Erythroblast (primary cell): ENCODE measurements at regions not wholly inside any gene's neighbourhood (a gene's known extent, or its start where the extent isn't known, plus 50 kb on each side); places are given as distances from the start of the nearest gene placed in this dataset.

Experiments used
- DNase-seq, 2 experiments: peaks; one replicate each; lab custom pipeline; 2025; lab: John Stamatoyannopoulos, UW
- GATA1 ChIP-seq: IDR thresholded peaks from 2 replicates; pipeline ENCODE4 v1.6.1; 2011; ENCODE audit warnings: low read depth, mild to moderate bottlenecking, control low read depth, low read length, moderate library complexity
- POLR2A ChIP-seq: IDR thresholded peaks from 2 replicates; pipeline ENCODE4 v1.6.1; 2011; ENCODE audit warnings: mild to moderate bottlenecking, low read length

- TF ChIP-seq GATA1 (no peak), POLR2A (no peak)
- peak; percentile 79 to 80 for DNase-seq
Measured at GRCh38 chr12:92341065-92341668, 195.5 kb upstream of the BTG1 start.

- peak; percentile 20 to 46 for DNase-seq
- TF ChIP-seq GATA1 (no peak), POLR2A (no peak)
Measured at GRCh38 chr12:92340441-92341064, 194.9 kb upstream of the BTG1 start.

- peak in 1 of 2 experiments; percentile 4 for DNase-seq
- TF ChIP-seq GATA1 (no peak), POLR2A (no peak)
Measured at GRCh38 chr12:92340003-92340402, 194.4 kb upstream of the BTG1 start.

GRCh38 chr12:92339198-92339821, 193.7 kb upstream of the BTG1 start:
- DNase-seq = no peak
- no peak for TF ChIP-seq POLR2A
- TF ChIP-seq GATA1 = no peak

GRCh38 chr12:92338671-92339070, 193.0 kb upstream of the BTG1 start:
- DNase-seq = no peak
- TF ChIP-seq GATA1 (no peak), POLR2A (no peak)

- DNase-seq = no peak
- no peak for TF ChIP-seq POLR2A
- no peak for TF ChIP-seq GATA1
Measured at GRCh38 chr12:92338102-92338501, 192.5 kb upstream of the BTG1 start.

GRCh38 chr12:92337128-92337527, 191.5 kb upstream of the BTG1 start:
- DNase-seq = no peak

GRCh38 chr12:92336641-92337040, 191.0 kb upstream of the BTG1 start:
- TF ChIP-seq GATA1 = no peak
- no peak for TF ChIP-seq POLR2A

More at GRCh38 chr12:92337128-92337527, 191.5 kb upstream of the BTG1 start:
- TF ChIP-seq POLR2A (no peak), GATA1 (no peak)

GRCh38 chr12:92335831-92336230, 190.2 kb upstream of the BTG1 start:
- no peak for TF ChIP-seq GATA1
- TF ChIP-seq POLR2A = no peak
- no peak for DNase-seq

More at GRCh38 chr12:92336641-92337040, 191.0 kb upstream of the BTG1 start:
- DNase-seq = no peak

- TF ChIP-seq GATA1 (no peak), POLR2A (no peak)
- no peak for DNase-seq
Measured at GRCh38 chr12:92334552-92334951, 188.9 kb upstream of the BTG1 start.

- TF ChIP-seq GATA1 (no peak), POLR2A (no peak)
- no peak for DNase-seq
Measured at GRCh38 chr12:92332552-92332951, 186.9 kb upstream of the BTG1 start.

- DNase-seq = no peak
Measured at GRCh38 chr12:92331383-92331782, 185.7 kb upstream of the BTG1 start.

GRCh38 chr12:92330654-92331053, 185.0 kb upstream of the BTG1 start:
- peak; percentile 57 to 67 for DNase-seq
- TF ChIP-seq GATA1 = no peak
- no peak for TF ChIP-seq POLR2A

More at GRCh38 chr12:92331383-92331782, 185.7 kb upstream of the BTG1 start:
- TF ChIP-seq GATA1 (no peak), POLR2A (no peak)

GRCh38 chr12:92326877-92327276, 181.2 kb upstream of the BTG1 start:
- no peak for DNase-seq
- TF ChIP-seq GATA1 (no peak), POLR2A (no peak)
